HG02763 (cell line): ENCODE measurements at regions not wholly inside any gene's neighbourhood (a gene's known extent, or its start where the extent isn't known, plus 50 kb on each side); places are given as distances from the start of the nearest gene placed in this dataset.

Experiments
- ATAC-seq: cut with Tn5 transposase; IDR thresholded peaks from one replicate; pipeline ENCODE4 v1.9.1; 2021; ENCODE audit warnings: mild to moderate bottlenecking, moderate library complexity; ENCODE audit not compliant: unreplicated experiment

- no peak for ATAC-seq
Measured at GRCh38 chr9:32837551-32838058, 54.3 kb downstream of the TMEM215 start.

DNA sequence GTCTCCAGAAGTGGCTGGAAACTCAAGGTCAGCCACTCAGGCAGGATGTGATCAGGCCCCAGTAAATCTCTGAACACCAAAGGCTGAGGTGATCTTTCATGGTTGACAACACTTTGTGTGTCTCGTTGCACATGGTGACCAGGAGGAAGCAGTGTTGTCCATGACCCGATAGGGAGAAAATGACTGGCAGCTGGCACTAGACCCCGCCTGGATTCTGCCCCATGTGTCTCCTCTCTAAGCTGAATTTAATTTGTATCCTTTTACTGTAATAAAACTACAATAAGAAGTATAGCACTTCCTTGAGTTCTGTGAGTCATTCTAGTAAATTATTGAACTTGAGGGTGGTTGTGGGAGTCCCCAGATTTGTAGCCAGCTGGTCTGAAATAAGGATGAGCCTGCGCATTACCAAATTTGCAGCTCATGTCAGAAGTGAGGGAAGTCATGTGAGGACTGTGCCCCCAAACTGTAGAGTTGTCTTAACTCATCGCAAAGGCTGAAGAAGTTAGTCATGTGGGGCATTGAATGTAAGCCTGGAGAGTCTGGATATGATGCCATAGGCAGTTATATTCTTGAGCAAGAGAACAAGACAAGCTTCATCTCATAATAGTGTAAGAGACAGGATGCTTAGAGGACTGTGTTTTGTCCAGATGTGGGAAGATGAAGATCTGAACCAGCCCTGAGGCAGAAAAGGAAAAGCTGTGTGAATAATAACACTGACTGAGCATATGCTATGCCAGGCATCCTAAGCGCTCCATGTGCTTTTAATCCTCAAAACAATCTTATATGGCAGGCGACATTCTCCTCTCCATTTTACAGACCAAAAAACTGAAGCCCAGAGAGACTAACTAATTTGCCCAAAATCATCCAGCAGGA lies 55.9 kb downstream of the TMEM215 start:
- ATAC-seq: peak; percentile 59

DNA sequence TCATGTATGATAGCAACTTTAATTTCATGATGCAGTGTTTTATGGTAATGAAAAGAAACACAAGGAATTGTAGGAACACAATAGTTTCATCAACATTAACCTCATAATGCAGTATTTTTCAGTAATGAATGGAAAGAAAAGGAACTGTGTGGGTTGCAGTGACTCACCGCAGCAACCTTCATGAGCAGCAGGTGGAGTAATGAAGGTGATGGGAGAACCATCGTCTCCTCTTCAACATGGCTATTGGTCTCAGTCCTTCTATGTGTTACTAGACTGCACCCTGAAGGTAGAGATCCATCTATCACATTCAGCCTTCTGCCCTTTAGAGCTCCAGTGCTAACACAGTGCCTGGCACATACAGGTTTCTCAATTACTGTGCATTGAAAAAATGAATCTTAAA lies 58.0 kb downstream of the TMEM215 start:
- no peak for ATAC-seq

- ATAC-seq: no peak
Measured at GRCh38 chr9:32843295-32843694, 60.0 kb downstream of the TMEM215 start.

DNA sequence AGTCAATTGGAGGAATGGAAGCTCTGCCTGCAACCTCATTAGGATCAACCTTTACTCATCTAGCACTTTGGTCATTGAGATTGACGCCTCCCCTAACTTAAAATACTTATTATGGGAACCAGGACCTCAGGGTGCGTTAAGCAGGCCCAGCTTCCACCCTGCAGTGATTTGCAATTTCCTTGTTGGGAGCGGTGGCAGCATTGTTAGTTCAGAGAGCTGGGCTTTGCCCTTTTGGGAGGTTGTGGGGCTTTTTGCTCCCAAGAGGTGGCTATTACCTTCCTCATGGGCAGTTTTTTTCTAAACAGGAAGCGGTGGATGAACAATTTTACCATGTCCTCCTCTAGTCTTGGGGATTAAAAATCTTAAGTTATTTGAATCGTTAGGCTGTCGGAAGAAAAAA lies 60.9 kb downstream of the TMEM215 start:
- no peak for ATAC-seq

- no peak for ATAC-seq
Measured at GRCh38 chr9:32854271-32854670, 70.9 kb downstream of the TMEM215 start.

GRCh38 chr9:32855752-32856151 lies 72.4 kb downstream of the TMEM215 start:
- no peak for ATAC-seq

DNA sequence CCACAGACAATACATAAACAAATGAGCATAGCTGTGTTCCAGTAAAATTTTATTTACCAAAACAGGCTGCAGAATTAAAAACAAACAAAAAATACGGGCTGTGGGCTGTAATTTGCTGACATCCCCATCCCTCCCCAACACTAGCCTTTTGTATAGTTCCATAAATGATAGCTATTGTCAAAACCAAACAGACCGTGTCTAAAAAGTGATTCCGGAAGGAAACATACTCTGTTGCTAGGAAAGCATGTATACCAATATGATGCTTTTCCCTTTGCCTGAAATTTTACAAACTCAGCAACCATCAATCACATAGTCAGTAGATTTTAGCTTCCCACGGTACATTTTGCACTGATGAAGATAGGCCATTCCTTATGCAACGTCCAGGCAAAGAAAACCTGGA lies 80.0 kb downstream of the TMEM215 start:
- no peak for ATAC-seq

- ATAC-seq: no peak
Measured at GRCh38 chr9:32864971-32865370, 81.6 kb downstream of the TMEM215 start.

- ATAC-seq: no peak
Measured at GRCh38 chr9:32866273-32866672, 82.9 kb downstream of the TMEM215 start.

GRCh38 chr9:32867026-32867425 lies 83.7 kb downstream of the TMEM215 start:
- no peak for ATAC-seq

DNA sequence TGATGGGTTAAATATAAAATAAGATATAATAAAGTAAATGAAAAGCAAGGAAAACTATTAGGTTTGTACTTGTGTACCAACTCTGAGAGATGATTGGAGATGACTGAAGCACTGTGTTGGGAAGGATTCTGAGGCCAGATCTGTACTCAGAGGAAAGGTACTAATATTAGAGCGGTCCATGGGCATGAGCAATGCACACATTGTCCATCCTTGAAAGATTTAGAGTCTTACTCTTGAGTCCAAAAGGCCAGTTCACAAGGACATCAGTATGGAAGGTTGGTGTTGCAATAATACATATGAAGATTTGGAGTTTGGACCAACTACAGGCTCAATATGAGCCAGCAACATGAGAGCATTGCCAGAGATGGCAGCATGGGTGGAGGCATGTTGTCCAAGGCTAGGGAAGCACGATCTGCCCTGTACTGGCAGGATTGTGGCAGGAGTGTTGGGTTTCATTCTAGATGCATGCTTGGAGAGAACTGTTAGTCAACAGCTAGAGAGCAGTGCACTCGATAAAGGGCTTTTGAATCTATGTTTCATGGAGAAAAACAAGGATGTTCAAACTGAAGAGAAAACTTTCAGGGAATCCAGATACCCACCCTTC lies 84.4 kb downstream of the TMEM215 start:
- ATAC-seq: no peak

DNA sequence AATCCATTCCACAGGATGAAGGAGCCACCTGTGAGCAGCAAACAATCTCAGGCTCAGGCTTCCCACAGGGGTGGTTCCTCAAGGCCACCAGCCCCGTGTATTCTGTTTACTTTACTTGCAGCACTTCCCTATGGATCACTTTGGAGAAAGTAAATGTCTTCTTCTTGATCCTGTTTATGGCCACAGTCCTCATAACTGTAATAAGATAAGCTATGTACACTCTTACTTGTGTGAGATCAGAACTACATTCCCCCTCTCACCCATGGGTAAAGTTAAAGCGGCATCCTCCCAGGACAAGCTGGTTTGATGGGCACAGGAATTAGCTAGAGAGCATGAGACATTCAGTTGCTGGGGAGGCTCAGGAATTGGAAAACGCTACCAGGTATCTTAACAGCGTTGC lies 86.1 kb downstream of the TMEM215 start:
- ATAC-seq: no peak

DNA sequence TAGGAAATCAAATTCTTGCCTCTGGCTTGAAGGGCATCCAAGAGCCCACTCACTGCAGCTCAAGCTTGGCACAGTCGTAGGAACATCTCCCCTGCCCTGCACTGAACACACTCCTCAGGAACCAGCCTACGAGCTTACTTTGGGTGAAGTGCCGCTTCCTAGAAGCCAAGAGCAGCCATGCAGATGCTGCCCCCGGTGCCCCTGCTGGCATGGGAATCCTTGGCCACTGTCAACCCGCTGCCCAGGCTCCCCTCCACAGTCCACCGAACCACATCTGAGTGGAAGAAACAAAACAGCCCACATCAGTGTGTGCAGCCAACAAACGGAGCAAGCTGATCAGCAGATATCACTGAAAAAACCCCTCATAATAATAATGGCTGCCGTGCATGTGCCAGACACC lies 89.8 kb downstream of the TMEM215 start:
- ATAC-seq: no peak

- ATAC-seq: no peak
Measured at GRCh38 chr9:32873553-32873952, 90.2 kb downstream of the TMEM215 start.

DNA sequence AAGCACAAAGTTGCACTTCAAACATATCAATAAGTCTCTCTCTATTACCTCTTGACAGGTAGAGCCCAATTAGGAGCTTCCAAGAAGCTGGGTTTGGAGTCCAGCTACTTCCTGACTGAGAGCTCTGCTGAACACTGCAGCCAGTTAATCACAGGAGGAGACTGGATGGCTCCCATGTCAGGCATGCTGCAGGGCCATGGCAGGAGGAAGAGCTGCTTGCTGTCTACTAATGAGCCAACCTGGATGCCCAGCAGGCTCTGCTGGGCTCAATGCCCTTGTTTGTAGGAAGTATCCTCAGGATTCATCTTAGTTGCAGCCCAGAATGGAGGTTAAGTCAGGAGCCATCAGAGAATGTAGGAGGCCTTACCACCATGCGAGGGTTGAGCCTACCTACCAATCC lies 91.9 kb downstream of the TMEM215 start:
- no peak for ATAC-seq

- ATAC-seq: no peak
Measured at GRCh38 chr9:32875748-32876147, 92.4 kb downstream of the TMEM215 start.

GRCh38 chr9:32877103-32877502 lies 93.8 kb downstream of the TMEM215 start:
- ATAC-seq: no peak

DNA sequence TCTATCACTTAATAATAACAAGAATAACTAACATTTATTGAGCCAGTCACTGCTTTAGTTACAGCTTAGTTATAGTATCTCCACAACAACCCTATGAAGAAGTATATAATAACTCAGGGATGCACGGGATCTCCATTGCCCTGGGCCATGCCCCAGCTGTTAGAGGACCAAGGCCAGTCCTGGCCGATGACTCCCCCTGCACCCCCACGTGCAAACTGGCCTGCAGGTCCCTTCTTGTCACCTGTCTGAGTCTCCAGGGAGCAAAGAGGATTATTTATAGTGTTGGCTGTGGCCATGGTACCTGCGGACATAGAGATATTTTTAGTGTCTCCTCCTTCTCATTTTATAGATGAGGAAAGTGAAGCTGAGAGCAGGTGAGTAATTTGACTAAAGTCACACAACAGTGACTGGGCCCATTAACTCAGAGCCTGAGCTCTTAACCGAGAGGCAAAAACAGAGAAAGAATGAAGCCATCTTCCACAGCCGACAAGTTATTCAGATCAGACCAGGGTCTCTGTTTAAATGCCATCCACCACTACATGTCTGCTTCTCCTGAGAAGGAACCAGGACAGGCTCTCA lies 94.4 kb downstream of the TMEM215 start:
- no peak for ATAC-seq

DNA sequence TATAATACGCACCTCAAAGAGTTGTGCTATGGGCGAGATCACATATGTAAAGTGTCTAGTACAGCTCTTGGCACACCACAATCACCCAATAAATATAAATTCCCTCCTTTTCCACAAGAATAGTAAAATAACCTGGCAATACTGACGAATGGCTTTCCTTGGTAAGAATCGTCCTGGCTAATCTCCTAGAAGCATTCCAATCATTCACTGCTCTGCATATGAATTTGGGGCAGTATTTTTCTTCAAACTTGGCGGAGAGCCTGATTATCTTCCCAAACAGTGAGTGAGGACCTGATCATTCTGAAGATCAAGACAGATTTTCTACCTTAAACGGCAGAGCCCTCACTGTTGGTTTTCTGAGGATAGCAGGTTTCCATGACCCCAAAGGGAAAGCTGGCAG lies 96.0 kb downstream of the TMEM215 start:
- no peak for ATAC-seq

DNA sequence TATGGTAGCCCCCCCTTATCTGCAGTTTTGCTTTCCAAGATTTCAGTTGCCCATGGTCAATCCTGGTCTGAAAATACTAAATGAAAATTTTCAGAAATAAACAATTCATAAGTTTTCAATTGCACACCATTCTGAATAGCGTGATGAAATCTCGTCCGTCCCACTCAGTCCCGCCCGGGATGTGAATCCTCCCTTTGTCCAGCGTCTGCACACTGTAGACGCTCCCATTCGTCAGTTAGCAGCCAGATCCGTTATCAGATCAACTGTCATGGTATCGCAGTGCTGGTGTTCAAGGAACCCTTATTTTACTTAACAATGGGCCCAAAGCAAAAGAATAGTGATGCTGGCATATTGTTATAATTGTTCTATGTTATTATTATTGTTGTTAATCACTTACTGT lies 98.6 kb downstream of the TMEM215 start:
- ATAC-seq: no peak

- no peak for ATAC-seq
Measured at GRCh38 chr9:32882705-32883104, 99.4 kb downstream of the TMEM215 start.
